VCaP (cell line): ENCODE measurements at regions not wholly inside any gene's neighbourhood (a gene's known extent, or its start where the extent isn't known, plus 50 kb on each side); places are given as distances from the start of the nearest gene placed in this dataset.

ENCODE experiments used
- H3K27ac ChIP-seq: fragments of 450-650 bp; 2 replicates; pipeline ENCODE4 v1.5.1; 2017
- TF ChIP-seq, protein P1 (sequence below): fragments of 450-650 bp; conservative IDR thresholded peaks from 2 replicates; pipeline ENCODE4 v1.5.1; 2017; ENCODE audit warnings: mild to moderate bottlenecking, moderate library complexity

GRCh38 chr13:44694842-44695241 lies 118.7 kb upstream of the TSC22D1 start:
- H3K27ac ChIP-seq, result no peak overlapping the region
- TF ChIP-seq, protein P1, sequence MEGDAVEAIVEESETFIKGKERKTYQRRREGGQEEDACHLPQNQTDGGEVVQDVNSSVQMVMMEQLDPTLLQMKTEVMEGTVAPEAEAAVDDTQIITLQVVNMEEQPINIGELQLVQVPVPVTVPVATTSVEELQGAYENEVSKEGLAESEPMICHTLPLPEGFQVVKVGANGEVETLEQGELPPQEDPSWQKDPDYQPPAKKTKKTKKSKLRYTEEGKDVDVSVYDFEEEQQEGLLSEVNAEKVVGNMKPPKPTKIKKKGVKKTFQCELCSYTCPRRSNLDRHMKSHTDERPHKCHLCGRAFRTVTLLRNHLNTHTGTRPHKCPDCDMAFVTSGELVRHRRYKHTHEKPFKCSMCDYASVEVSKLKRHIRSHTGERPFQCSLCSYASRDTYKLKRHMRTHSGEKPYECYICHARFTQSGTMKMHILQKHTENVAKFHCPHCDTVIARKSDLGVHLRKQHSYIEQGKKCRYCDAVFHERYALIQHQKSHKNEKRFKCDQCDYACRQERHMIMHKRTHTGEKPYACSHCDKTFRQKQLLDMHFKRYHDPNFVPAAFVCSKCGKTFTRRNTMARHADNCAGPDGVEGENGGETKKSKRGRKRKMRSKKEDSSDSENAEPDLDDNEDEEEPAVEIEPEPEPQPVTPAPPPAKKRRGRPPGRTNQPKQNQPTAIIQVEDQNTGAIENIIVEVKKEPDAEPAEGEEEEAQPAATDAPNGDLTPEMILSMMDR, result no peak

GRCh38 chr13:44694291-44694690 lies 118.2 kb upstream of the TSC22D1 start:
- TF ChIP-seq, protein P1, result no peak
- H3K27ac ChIP-seq, result no peak overlapping the region

DNA sequence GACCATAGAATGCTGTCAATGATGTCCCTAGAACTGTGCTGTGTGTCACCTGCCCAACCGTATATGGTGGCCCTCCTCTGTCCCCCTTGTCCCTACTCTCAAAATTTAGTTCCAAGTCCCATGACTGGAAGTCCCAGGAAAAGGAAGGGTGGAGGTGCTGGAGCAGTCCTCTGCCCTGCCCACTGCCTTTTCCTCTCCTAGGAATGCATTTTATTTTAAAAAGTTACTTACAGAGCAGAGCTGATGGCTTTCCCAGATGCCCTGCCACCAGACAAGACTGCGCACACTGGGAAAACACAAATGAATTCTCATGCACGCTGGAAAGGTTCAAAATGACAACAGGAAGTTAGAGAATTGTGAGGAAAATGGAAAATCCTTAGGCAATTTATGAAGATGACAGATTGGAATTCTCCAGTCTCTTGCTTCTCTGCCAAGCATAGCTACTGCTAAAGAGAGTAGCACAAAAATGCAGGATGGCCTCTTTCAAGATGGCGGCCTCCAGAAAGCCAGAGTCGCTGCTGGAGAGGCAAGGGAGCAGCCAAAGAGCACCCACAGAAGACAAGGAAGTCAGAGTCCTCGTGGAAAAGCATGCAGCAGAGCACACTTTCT lies 117.1 kb upstream of the TSC22D1 start:
- H3K27ac ChIP-seq, result no peak overlapping the region
- TF ChIP-seq, protein P1, result no peak

DNA sequence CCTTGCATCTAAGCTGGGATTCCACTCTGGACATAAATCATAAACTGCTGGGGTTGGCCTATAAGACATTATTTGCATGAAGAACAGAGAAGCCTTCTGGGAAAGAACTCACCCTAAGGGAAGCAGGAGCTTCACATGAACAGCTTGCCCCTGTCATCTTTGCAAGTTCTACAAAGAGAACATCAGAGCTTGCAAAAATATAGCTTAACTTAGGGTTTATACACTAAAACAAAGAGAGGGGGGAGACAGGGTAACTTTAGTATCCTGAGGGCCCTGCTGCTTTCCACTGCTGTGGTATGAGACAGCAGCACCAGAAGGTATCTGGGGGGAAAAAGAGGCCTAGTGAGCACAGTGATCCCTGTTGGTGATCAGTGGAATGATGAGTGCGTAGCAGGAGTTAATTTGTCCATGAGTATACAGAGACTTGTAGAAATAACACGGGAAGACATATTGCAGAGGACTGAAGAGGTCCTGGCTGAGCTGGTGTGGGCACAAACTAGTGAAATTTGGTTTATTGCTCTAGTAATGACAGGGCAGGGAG lies 116.1 kb upstream of the TSC22D1 start:
- TF ChIP-seq, protein P1, result no peak
- no peak overlapping the region for H3K27ac ChIP-seq

GRCh38 chr13:44690376-44690775 lies 114.2 kb upstream of the TSC22D1 start:
- H3K27ac ChIP-seq, result no peak overlapping the region
- TF ChIP-seq, protein P1, result no peak

DNA sequence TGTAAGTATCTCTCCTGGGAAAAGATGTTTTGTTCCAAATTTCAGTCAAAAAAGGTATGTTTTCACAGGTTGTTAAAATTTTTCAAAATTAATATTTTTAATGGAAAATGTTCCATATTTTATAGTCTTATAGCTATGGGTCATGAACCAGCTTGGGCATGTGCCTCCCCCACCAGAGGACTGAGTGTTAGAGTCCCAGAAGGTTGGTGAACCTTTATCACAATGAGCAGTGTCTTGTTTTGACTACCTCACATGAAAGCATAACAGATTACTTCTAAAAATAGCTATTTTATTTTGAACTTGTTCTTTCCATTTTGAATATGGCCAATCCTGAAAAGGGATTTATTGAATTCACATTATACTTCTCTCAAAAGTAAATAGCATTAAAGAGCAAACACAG lies 112.5 kb upstream of the TSC22D1 start:
- TF ChIP-seq, protein P1, result no peak
- H3K27ac ChIP-seq, result no peak overlapping the region

DNA sequence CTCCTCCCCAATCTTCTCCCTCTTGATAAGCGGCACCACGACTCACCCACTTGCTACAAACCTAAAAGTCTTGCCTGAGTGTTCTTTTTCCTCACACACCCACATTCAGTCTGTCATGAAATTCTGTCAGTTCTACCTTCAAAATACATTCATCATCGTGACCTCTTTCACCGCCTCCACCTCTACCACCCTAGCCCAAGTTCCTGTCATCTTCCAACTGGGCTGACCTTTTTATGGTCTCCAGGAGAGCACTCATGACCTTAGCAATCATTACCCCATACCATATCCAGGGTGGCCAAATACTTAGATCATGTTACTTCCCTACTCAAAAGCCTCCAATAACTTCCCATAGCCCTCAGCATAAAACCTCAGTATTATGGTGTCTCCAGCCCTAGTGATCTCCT lies 110.4 kb upstream of the TSC22D1 start:
- no peak overlapping the region for H3K27ac ChIP-seq
- TF ChIP-seq, protein P1, result no peak
